ENCODE measurements at regions not wholly inside any gene's neighbourhood (a gene's known extent, or its start where the extent isn't known, plus 50 kb on each side); places are given as distances from the start of the nearest gene placed in this dataset.

- TF ChIP-seq, protein P1, sequence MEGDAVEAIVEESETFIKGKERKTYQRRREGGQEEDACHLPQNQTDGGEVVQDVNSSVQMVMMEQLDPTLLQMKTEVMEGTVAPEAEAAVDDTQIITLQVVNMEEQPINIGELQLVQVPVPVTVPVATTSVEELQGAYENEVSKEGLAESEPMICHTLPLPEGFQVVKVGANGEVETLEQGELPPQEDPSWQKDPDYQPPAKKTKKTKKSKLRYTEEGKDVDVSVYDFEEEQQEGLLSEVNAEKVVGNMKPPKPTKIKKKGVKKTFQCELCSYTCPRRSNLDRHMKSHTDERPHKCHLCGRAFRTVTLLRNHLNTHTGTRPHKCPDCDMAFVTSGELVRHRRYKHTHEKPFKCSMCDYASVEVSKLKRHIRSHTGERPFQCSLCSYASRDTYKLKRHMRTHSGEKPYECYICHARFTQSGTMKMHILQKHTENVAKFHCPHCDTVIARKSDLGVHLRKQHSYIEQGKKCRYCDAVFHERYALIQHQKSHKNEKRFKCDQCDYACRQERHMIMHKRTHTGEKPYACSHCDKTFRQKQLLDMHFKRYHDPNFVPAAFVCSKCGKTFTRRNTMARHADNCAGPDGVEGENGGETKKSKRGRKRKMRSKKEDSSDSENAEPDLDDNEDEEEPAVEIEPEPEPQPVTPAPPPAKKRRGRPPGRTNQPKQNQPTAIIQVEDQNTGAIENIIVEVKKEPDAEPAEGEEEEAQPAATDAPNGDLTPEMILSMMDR (IDR thresholded peaks at IDR 0.05; ENCODE audit: low read length), result no peak
- no peak for TF ChIP-seq EZH2 (IDR thresholded peaks at IDR 0.05; ENCODE audit: borderline replicate concordance, low read length)
These were observed 510.7 kb upstream of the LRRTM1 start for GRCh38 chr2:80815259-80815658.
